GM12873 (cell line): ENCODE measurements at regions not wholly inside any gene's neighbourhood (a gene's known extent, or its start where the extent isn't known, plus 50 kb on each side); places are given as distances from the start of the nearest gene placed in this dataset.

Experiments
- CTCF ChIP-seq: IDR thresholded peaks from 2 replicates; pipeline ENCODE4 v1.5.1; 2012; ENCODE audit warnings: low read depth, mild to moderate bottlenecking, moderate library complexity, low read length, control low read depth; ENCODE audit not compliant: insufficient read depth; ENCODE audit errors: missing control alignments

- TF ChIP-seq CTCF, result no peak
Measured at GRCh38 chr11:109849946-109850345, 243.2 kb upstream of the ZC3H12C start.

DNA sequence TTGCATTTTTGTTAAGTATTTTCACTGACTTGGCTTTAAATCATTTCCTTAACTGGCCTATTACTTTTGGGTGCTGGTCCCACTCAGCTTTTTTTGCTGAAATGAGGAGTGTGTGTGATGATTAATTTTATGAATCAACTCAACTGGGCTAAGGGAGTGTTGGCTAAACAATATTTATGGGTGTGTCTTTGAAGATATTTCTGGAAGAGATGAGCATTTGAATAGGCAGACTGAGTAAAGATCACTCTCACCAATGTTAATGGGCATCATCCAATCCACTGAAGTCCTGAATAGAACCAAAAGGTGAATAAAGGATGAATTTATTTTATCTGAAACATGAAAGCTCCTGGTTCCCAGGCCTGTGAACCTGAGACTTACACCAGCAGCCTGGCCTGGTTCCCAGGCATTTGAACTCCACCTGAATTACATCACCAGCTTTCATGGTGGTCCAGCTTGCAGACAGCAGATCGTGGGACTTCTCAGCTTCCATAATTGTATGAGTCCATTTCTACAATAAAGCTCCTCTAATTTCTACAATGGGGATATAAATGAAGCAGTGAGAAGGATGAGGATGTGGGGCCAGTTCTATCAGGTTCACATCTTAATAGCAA, 241.3 kb upstream of the ZC3H12C start:
- no peak for TF ChIP-seq CTCF

GRCh38 chr11:109853156-109853776, 239.9 kb upstream of the ZC3H12C start:
- peak; percentile 67 for TF ChIP-seq CTCF

DNA sequence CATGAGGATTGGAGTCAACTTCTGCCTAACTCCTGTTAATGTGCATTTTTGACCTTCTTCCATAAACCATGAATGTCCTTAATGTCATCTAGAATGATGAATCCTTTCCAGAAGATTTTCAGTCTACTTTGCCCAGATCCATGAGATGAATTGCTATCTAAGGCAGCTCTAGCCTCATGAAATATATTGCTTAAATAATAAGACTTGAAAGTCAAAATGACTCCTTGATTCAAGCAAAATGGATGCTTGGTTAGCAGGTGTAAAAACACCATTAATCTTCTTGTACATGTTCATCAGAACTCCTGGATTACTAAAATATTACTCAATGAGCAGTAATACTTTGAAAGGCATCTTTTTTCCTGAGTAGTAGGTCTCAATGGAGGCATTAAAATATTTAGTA, 238.5 kb upstream of the ZC3H12C start:
- TF ChIP-seq CTCF, result no peak

GRCh38 chr11:109856928-109857327, 236.3 kb upstream of the ZC3H12C start:
- no peak for TF ChIP-seq CTCF

- TF ChIP-seq CTCF, result no peak
Measured at GRCh38 chr11:109857637-109858036, 235.6 kb upstream of the ZC3H12C start.

DNA sequence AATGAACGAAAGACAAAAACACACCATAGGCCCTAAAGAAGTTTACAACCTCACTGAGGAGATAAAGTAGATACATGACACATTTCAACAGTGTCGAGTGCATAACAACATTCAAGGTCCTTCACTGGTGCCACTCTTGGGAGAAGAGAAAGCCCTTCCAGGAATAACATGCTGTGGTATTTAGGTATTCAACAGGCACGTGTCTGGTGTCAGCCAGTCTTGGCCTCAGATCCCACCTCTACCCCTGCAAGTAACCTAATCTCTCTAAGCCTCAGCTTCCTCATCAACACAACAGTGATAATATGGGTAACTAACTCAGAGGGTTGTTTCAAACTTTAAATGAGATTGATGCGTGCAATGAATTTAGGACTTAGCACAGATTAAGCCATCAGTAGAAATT, 235.0 kb upstream of the ZC3H12C start:
- no peak for TF ChIP-seq CTCF
